ENCODE measurements at regions not wholly inside any gene's neighbourhood (a gene's known extent, or its start where the extent isn't known, plus 50 kb on each side); places are given as distances from the start of the nearest gene placed in this dataset.

DNA sequence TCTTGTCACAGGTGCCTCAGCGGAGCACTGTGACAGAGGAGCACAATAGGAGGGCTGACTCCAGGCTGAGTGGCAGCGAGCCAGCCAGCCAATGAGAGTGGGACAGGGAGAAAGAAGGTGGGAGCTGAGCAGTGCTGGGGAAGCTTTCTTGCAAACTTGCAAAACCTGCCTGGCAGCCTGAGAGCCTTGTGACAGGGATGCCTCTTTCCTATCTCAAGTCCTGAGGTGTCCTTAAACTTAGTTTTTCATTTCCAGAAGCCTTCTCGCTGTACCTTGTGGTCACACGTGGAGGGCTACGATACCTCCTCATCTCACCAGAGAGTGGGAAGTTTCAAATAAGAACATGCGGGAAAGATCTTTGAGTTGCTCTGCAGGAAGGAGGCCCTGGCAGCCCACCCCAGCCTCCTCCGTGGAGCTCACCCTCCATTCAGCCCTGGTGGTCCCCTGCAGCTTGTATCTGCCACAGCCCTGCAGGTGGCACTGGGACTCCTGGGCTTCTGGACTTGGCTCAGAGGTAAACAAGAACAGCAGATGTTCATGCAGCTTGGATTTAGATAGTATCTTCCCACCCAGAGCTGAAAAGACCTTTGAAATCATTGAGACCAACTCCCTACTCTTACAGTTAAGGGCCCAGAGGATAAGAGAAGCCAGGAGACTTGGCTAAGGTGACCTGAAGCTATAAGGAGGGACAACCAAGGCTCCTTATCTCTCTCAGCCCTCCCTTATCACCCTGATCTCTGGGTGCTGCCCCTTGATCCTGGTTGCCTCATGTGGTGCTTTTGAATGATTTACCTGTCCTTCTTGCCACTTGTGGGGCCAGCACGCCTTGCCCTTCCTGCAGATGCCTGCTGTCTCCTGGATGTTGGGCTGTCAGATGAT is 153.5 kb upstream of the MAX start:
- Mint-ChIP-seq H3K4me1 (peaks cover 22% of the 10 kb centered on the region), H3K36me3 (peaks cover 5% of the 10 kb centered on the region), H3K27me3 (peaks cover 16% of the 10 kb centered on the region), H3K27ac (no peak overlapping the region), H3K4me3 (no peak overlapping the region), H3K9me3 (peaks cover 4% of the 10 kb centered on the region)
- DNase-seq, result no peak
- CTCF ChIA-PET, result interaction anchor here (1.4 kb wide), 1 partner anchor 705 kb away, joined by 3 read pairs; no protein-coding TSS in a partner anchor

DNA sequence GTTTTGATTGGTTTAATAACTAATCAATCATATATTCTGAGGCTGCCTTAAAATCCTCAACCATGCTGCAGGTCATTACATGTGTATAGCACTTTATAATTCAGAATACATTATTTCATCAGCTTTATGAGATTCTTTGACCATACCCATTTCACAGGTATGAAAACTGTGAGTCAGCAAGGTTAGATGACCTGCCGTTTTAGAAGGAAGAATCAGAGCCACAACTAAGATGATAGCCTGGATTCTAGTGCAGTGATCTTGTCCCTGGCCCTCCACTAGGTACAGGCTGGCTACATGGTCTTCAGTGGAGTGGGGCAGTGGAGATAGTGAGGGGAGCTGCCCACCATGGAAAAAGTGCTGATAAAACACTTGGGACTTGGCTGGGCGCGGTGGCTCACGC is 154.4 kb upstream of the MAX start:
- H3K4me3 Mint-ChIP-seq, result no peak overlapping the region

DNA sequence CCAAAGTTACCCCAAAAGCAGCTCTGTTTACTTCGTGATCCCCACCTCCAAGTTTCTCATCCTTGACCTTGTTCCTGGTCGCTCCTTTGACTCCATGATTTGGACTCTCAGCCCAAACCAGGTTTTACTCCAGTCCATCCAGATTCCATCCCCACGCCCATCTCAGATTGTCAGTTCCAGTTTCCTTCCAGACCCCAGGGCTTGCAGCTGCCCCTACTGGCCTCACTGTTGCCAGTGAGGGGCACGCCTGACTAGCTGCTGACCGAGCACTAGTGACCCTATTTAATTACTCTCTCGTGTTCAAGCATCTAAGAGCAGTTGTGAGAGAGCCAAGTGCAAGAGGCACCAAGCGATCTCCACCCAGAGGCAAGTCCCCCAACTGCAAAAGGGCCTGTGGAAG is 155.1 kb upstream of the FUT8 start:
- no peak for DNase-seq
- CTCF ChIA-PET, result no interaction called here
- peaks cover 4% of the 10 kb centered on the region for H3K9me3 Mint-ChIP-seq
- H3K4me3 Mint-ChIP-seq, result no peak overlapping the region
- peaks cover 24% of the 10 kb centered on the region for H3K27me3 Mint-ChIP-seq
- H3K4me1 Mint-ChIP-seq, result peaks cover 22% of the 10 kb centered on the region
- peaks cover 6% of the 10 kb centered on the region for H3K36me3 Mint-ChIP-seq
- H3K27ac Mint-ChIP-seq, result no peak overlapping the region

More for the DNA sequence above, 154.4 kb upstream of the MAX start:
- peaks cover 24% of the 10 kb centered on the region for H3K27me3 Mint-ChIP-seq
- H3K36me3 Mint-ChIP-seq, result peaks cover 6% of the 10 kb centered on the region
- H3K4me1 Mint-ChIP-seq, result peaks cover 22% of the 10 kb centered on the region
- no peak for DNase-seq
- no peak overlapping the region for H3K27ac Mint-ChIP-seq
- H3K9me3 Mint-ChIP-seq, result peaks cover 4% of the 10 kb centered on the region
- CTCF ChIA-PET, result interaction anchor here (0.6 kb wide), 1 partner anchor 459 kb away, joined by 3 read pairs; no protein-coding TSS in a partner anchor

DNA sequence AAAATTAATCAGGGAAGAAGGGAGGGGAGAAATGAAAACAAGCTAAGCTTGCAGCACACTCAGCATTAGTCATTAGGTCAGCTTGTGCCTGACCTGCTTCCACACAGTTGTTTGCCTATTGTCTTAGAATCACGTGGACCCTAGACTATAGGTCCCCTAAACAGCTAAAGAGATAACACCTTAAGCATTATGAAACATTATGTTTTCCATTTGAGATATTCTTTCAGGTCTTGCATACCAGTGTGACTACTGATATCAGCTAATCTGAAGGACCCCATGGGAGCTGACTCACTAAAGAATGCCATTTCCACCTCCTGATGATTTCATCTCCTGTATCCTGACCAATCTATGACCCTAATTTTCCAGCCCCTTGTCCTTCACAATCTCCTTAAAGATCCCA is 154.1 kb upstream of the FUT8 start:
- no peak overlapping the region for H3K27ac Mint-ChIP-seq
- no peak for DNase-seq
- peaks cover 4% of the 10 kb centered on the region for H3K9me3 Mint-ChIP-seq
- H3K4me3 Mint-ChIP-seq, result no peak overlapping the region
- H3K4me1 Mint-ChIP-seq, result peaks cover 14% of the 10 kb centered on the region
- CTCF ChIA-PET, result no interaction called here
- peaks cover 6% of the 10 kb centered on the region for H3K36me3 Mint-ChIP-seq
- H3K27me3 Mint-ChIP-seq, result peaks cover 24% of the 10 kb centered on the region

DNA sequence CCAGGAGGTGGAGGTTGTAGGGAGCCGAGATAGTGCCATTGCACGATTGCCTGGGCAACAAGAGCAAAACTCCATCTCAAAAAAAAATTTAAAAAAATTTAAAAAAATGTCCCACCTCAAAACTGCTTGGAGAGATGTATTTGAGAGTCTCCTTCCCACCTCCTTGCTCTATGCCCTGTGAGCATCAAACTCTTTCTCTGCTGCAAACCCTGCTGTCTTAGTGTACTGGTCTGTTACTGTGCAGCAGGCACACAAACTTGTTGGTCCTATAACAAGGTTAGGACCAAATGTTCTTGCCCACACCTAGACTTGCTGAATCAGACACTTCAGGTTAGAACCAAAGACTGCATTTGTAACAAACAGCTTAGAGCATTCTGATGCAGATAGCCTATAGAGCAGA is 153.5 kb upstream of the FUT8 start:
- Mint-ChIP-seq H3K36me3 (peaks cover 6% of the 10 kb centered on the region), H3K27ac (no peak overlapping the region), H3K4me1 (peaks cover 14% of the 10 kb centered on the region), H3K9me3 (peaks cover 4% of the 10 kb centered on the region), H3K4me3 (no peak overlapping the region), H3K27me3 (peaks cover 24% of the 10 kb centered on the region)
- DNase-seq, result no peak
- CTCF ChIA-PET, result no interaction called here

DNA sequence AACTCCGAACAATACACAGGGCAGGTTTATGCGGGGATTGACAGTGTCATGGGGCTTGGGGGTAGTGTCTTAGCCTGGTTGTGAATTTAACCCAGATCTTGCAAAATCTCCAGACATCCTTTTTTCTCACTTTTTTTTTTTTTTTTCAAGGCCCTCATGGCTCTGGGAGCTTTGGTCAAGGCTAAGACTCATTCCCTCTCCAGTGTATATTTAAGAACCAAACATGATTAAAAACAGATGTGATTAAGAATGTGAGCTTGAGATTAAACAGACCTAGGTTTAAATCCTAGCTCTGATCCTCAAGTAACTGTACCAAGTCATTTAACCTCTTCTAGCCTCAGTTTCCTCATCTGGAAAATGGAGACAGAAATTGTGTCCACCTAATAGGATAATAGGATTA is 151.7 kb upstream of the FUT8 start:
- Mint-ChIP-seq H3K4me1 (peaks cover 4% of the 10 kb centered on the region), H3K36me3 (peaks cover 6% of the 10 kb centered on the region), H3K4me3 (no peak overlapping the region), H3K27me3 (peaks cover 24% of the 10 kb centered on the region), H3K27ac (no peak overlapping the region), H3K9me3 (peaks cover 4% of the 10 kb centered on the region)
- no peak for DNase-seq
- CTCF ChIA-PET, result interaction anchor here (1.0 kb wide), 1 partner anchor 97 kb away, joined by 3 read pairs; no protein-coding TSS in a partner anchor

DNA sequence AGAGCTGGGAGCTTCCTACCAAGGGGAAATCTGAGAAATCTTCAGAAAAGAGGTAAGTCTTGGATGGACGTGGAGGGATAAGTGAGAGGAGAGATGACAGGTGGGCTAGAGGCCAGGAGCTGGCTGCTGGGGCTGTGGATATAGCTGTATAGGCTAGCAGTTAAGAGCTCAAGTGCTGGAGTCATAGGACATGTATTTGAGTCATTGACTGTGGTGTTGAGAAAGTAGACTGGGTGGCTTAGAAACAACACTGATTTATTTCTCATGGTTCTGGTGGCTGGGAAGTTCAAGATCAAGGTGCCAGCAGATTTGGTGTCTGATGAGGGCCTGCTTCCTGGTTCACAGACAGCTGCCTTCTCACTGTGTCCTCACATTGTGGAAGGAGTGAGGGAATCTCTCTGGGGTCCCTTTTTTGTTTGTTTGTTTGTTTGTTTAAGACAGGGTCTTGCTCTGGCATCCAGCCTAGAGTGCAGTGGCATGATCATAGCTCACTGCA is 151.1 kb upstream of the FUT8 start:
- peaks cover 2% of the 10 kb centered on the region for H3K4me1 Mint-ChIP-seq
- H3K27ac Mint-ChIP-seq, result no peak overlapping the region
- H3K4me3 Mint-ChIP-seq, result no peak overlapping the region
- H3K27me3 Mint-ChIP-seq, result peaks cover 24% of the 10 kb centered on the region
- H3K36me3 Mint-ChIP-seq, result peaks cover 6% of the 10 kb centered on the region
- peaks cover 4% of the 10 kb centered on the region for H3K9me3 Mint-ChIP-seq
- no peak for DNase-seq
- CTCF ChIA-PET, result interaction anchor here (1.0 kb wide), 2 partner anchors 39 to 98 kb away, joined by 3 read pairs; no protein-coding TSS in a partner anchor

DNA sequence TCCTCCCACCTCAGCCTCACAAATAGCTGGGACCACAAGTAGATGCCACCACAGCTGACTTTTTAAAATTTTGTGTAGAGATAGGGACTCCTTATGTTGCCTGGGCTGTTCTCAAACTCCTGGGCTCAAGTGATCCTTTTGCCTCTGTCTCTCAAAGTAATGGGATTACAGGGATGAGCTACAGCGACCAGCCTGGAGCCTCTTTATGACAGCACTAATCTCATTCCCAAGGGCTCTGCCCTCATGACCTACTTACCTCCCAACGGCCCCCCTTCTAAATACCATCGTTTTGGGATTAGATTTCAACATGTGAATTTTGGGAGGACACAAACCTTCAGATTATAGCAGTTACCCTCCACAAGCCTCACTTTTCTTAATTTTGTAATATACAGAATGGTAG is 150.6 kb upstream of the FUT8 start:
- Mint-ChIP-seq H3K9me3 (peaks cover 4% of the 10 kb centered on the region), H3K4me1 (peaks cover 2% of the 10 kb centered on the region), H3K27me3 (peaks cover 25% of the 10 kb centered on the region), H3K27ac (no peak overlapping the region), H3K36me3 (peaks cover 6% of the 10 kb centered on the region), H3K4me3 (no peak overlapping the region)
- DNase-seq, result no peak
- CTCF ChIA-PET, result interaction anchor here (1.0 kb wide), 2 partner anchors 40 to 99 kb away, joined by 3 read pairs; no protein-coding TSS in a partner anchor

DNA sequence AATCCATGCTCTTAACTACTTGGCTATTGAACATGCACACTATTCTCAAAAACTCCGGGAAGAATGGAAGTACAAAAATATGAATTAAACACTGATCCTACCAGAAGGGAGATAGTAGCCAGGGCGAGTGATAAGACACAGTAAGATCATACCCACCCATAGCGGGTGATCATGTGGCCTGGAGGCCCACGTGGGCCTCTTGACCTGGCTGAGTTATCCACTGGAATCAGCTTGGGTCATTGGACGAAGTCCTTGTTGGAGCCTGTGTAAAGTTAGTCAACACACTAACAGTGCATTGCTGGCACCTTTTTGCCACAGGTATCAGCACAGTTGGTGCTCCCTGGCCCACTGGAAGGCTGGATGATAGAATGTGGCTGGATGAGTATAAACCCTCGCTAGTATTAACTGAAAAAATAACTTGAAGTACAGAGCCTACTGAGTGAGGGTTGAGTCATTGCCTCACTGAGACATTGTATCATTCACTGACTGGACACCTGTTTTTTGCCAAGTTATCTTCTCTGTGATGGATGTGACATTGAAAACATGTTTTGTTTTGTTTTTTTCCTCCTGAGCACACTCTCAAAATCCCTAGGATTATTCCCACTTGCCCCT is 149.2 kb upstream of the FUT8 start:
- DNase-seq, result no peak
- CTCF ChIA-PET, result no interaction called here
- peaks cover 21% of the 10 kb centered on the region for H3K27me3 Mint-ChIP-seq

DNA sequence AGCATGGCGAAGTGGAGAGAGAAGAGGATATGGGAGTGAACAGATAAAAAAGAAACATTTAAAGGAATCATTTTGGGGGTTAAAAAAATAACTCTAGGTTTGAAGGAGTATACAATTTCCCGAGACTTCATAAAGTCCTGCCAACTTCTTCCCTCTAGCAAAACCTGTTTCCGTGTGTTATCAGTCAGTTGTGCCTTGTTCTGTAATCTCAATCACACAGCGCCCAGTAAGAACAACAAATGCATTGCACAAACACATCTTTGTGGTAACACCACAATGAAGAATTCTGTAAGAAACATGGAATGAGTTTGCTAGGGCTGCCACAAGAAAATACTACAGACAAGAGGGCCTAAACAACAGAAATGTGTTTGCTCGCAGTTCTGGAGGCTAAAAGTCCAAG is 144.7 kb upstream of the FUT8 start:
- Mint-ChIP-seq H3K27ac (no peak overlapping the region), H3K36me3 (peaks cover 1% of the 10 kb centered on the region)

More for the DNA sequence above, 149.2 kb upstream of the FUT8 start:
- Mint-ChIP-seq H3K4me3 (no peak overlapping the region), H3K27ac (no peak overlapping the region), H3K36me3 (peaks cover 5% of the 10 kb centered on the region), H3K4me1 (peaks cover 4% of the 10 kb centered on the region), H3K9me3 (peaks cover 4% of the 10 kb centered on the region)

DNA sequence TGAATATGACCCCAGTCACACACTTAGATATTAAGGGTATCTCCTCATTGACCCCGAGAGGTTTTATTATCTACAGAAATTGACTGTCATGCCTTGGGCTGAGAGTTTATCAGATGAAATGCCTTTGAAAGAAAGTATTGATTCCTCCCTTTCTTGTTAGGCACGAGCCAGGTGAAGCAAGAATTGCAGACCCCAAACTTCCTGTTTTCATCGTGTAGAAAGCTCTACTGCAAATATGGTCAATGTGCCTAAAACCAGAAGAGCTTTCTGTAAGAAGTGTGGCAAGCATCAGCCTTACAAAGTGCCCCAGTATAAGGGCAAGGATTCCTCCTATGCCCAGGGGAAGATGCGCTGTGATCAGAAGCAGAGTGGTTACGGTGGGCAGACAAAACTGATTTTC is 143.9 kb upstream of the FUT8 start:
- Mint-ChIP-seq H3K36me3 (peaks cover 1% of the 10 kb centered on the region), H3K4me1 (peaks cover 13% of the 10 kb centered on the region), H3K9me3 (no peaks in the 10 kb centered on the region), H3K27ac (no peak overlapping the region), H3K27me3 (peaks cover 11% of the 10 kb centered on the region), H3K4me3 (no peak overlapping the region)
- CTCF ChIA-PET, result interaction anchor here (0.6 kb wide), 1 partner anchor 619 kb away, joined by 3 read pairs; no protein-coding TSS in a partner anchor
- DNase-seq, result no peak

More for the DNA sequence above, 144.7 kb upstream of the FUT8 start:
- CTCF ChIA-PET, result no interaction called here
- Mint-ChIP-seq H3K9me3 (no peaks in the 10 kb centered on the region), H3K4me1 (peaks cover 13% of the 10 kb centered on the region), H3K4me3 (no peak overlapping the region), H3K27me3 (peaks cover 10% of the 10 kb centered on the region)
- no peak for DNase-seq

DNA sequence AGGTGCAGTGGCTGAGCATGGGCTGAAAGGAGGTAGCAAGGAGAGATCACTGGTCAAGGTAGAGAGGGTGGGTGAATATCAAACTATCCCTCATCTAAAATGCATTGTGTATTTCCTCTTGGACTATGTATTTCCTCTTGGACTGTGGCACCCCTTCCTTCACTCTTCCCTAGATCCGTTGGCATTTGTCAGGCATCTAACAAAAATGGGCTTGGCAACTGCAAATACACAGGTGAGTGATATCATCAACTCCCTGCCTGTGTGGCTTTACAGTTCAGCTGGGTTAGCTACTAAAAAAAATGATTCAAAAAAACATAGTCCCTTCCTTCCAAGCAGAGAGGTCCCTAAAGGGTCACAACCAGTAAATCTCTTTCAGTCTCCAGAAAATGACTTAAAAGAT is 142.8 kb upstream of the FUT8 start:
- Mint-ChIP-seq H3K4me1 (peaks cover 13% of the 10 kb centered on the region), H3K27ac (no peak overlapping the region)
- CTCF ChIA-PET, result no interaction called here

DNA sequence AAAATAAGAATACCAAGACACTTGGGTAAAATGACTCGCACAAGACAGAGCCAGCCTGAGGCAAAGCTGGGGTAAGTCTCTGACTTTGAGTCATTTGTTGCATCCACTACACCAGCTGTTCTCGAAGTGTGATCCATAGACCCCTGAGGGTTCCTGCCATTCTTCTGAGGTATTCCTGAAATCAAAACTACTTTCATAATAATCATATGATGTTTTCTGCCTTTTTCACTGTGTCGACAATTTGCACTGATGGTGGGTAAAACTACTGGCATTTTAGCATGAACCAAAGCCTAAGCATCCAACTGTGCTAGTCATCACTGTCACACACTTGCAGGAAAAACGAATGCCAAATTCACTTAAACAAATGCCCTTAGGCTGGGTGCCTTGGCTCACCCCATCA is 135.5 kb upstream of the FUT8 start:
- peaks cover 7% of the 10 kb centered on the region for H3K4me1 Mint-ChIP-seq

More for the DNA sequence above, 142.8 kb upstream of the FUT8 start:
- Mint-ChIP-seq H3K36me3 (peaks cover 1% of the 10 kb centered on the region), H3K4me3 (no peak overlapping the region), H3K9me3 (no peaks in the 10 kb centered on the region), H3K27me3 (peaks cover 15% of the 10 kb centered on the region)
- no peak for DNase-seq

DNA sequence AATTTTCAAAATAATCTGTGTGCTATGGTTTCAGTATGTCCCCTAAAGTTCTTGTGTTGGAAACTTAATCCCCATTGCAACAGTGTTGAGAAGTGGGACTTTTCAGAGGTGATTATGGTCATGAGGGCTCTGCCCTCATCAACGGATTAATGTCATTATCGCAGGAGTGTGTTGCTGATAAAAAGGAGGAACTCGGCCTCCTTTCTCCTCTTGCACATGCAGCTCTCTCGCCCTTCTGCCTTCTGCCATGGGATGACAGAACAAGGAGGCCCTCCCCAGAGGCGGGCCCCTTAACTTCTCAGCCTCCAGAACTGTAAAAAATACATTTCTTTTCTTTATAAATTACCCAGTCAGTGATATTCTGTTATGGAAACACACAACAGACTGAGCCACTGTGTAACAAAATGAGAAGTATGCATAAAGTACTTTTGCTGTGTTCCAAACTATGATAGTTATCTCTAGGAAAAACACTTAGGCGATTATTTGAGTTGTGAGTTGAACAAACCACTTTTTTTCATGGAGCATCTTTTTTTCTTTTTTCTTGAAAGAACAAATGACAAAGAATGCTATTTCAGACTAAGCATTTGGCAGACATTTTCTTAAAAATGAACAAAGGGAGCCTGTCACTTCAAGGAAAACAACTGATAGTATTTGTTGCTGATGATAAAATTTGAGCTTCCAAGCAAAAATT is 134.8 kb upstream of the FUT8 start:
- Mint-ChIP-seq H3K9me3 (no peaks in the 10 kb centered on the region), H3K36me3 (peaks cover 5% of the 10 kb centered on the region), H3K27me3 (peaks cover 5% of the 10 kb centered on the region), H3K4me3 (no peak overlapping the region), H3K27ac (no peak overlapping the region), H3K4me1 (peaks cover 14% of the 10 kb centered on the region)
- DNase-seq, result no peak
- CTCF ChIA-PET, result no interaction called here

More for the DNA sequence above, 135.5 kb upstream of the FUT8 start:
- Mint-ChIP-seq H3K36me3 (peaks cover 5% of the 10 kb centered on the region), H3K27ac (no peak overlapping the region), H3K4me3 (no peak overlapping the region), H3K27me3 (peaks cover 5% of the 10 kb centered on the region), H3K9me3 (no peaks in the 10 kb centered on the region)
- no peak for DNase-seq
- CTCF ChIA-PET, result interaction anchor here (1.0 kb wide), 1 partner anchor 135 kb away, joined by 3 read pairs; the partner anchor contains the start of gene FUT8
